Uterus (tissue), 2 donors: ENCODE measurements at regions not wholly inside any gene's neighbourhood (a gene's known extent, or its start where the extent isn't known, plus 50 kb on each side); places are given as distances from the start of the nearest gene placed in this dataset.

Experiments used
- CTCF ChIP-seq, 4 experiments: fragments of 200-600 bp in 2 of 4; fragments of 450-650 bp in 2 of 4; sonication (generic) in 2 of 4; IDR thresholded peaks; one replicate each; pipeline ENCODE4 v1.5.1; 2016 to 2019; ENCODE audit warnings: antibody characterized with exemption in 4 of 4, mild to moderate bottlenecking in 2 of 4, moderate library complexity in 1 of 4
- POLR2A ChIP-seq, 2 donors: fragments of 450-650 bp; IDR thresholded peaks; one replicate each; pipeline ENCODE4 v1.6.1; 2016; ENCODE audit warnings: antibody characterized with exemption in 2 of 2, mild to moderate bottlenecking in 1 of 2, moderate library complexity in 1 of 2

- no peak for TF ChIP-seq CTCF (IDR thresholded peaks at IDR 0.05)
- TF ChIP-seq POLR2A (IDR thresholded peaks at IDR 0.05), result no peak
Measured at GRCh38 chrX:7996851-7997250, 69.6 kb upstream of the PNPLA4 start.
